ENCODE measurements at regions not wholly inside any gene's neighbourhood (a gene's known extent, or its start where the extent isn't known, plus 50 kb on each side); places are given as distances from the start of the nearest gene placed in this dataset.

DNA sequence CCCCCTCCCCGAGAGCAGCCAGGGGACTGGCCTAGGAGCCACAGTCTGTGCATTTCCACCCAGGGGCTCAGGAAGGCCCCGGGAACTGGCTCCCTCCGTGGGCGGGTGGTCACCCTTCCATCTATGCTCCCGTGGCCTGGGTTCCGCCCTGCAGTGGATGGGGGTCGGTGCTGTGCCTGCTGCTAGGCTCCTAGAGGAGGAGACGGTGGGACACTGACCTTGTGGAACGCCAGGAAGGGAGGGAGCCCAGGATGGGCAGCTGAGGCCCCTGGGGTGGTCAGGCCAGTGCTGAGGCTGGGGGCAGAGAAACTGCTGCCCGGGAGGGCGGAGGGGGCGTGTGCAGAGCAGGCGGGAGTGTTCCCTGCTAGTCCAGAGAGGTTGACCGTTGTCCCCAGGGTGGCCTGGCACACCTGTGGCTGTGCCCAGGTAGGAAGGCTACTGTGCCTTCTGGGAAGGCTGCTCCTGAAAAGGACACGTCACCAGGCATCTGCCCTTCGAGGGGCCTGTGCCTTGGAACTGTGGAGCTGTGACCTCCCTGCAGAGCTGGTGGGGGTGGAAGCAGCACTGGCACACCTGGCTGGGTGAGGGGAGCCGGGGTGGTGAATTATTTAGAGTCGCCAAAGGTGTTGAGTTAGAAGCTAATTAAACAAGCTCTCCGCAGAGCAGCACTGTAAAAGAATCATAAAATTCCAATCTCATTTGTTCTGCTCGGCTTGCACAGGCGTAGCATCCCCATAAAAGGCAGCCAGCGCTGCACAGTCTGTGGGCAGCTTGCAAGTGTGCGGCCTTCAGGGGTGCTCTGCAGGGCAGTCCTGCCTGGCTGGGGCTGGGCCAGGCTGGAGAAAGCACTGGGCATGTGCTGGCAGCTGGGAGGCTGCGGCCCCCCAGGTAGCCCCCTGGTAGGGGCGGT, 145.1 kb downstream of the KIF26A start:
- Histone ChIP-seq H2AFZ (ENCODE audit: insufficient read depth, low read depth, low read length, poor library complexity, severe bottlenecking) (no peak overlapping the region), H3K4me1 (ENCODE audit: control insufficient read depth in 1 of 2, insufficient read depth in 2 of 2, low read length in 2 of 2) (no peaks in the 10 kb centered on the region), H3K27me3 (ENCODE audit: control insufficient read depth in 2 of 2, insufficient read depth in 2 of 2, low read length in 2 of 2) (no peaks in the 10 kb centered on the region), H3K9me3 (replicated peaks in 1 of 2; ENCODE audit: control insufficient read depth in 1 of 2, insufficient read depth in 1 of 2, low read length in 2 of 2) (peaks cover under 1 to 1% of the 10 kb centered on the region in 2 donors), H3K27ac (ENCODE audit: low read depth in 1 of 2, low read length in 2 of 2) (no peak overlapping the region), H3K36me3 (replicated peaks in 1 of 2; ENCODE audit: control insufficient read depth in 1 of 2, insufficient read depth in 2 of 2, low read length in 2 of 2) (no peaks in the 10 kb centered on the region), H3K79me2 (ENCODE audit: insufficient read depth, low read length) (no peaks in the 10 kb centered on the region), H3K4me3 (replicated peaks in 1 of 3; ENCODE audit: low read depth in 2 of 3, low read length in 3 of 3) (no peak overlapping the region), H3K9ac (ENCODE audit: insufficient read depth, low read length, poor library complexity, severe bottlenecking) (no peak overlapping the region), H4K20me1 (ENCODE audit: insufficient read depth, low read length) (no peaks in the 10 kb centered on the region), H3K4me2 (replicated peaks; ENCODE audit: extremely low read depth, low read length, poor library complexity, severe bottlenecking) (no peak overlapping the region)
- Mint-ChIP-seq H3K27ac (no peak overlapping the region), H3K4me3 (no peak overlapping the region), H3K4me1 (no peaks in the 10 kb centered on the region), H3K36me3 (no peaks in the 10 kb centered on the region), H3K27me3 (ENCODE audit: low read depth in 3 of 3) (peaks cover 0 to 4% (median 1%) of the 10 kb centered on the region in 3 donors), H3K9me3 (peaks cover 0 to under 1% (median 0%) of the 10 kb centered on the region in 7 donors)
- TF ChIP-seq, protein P1, sequence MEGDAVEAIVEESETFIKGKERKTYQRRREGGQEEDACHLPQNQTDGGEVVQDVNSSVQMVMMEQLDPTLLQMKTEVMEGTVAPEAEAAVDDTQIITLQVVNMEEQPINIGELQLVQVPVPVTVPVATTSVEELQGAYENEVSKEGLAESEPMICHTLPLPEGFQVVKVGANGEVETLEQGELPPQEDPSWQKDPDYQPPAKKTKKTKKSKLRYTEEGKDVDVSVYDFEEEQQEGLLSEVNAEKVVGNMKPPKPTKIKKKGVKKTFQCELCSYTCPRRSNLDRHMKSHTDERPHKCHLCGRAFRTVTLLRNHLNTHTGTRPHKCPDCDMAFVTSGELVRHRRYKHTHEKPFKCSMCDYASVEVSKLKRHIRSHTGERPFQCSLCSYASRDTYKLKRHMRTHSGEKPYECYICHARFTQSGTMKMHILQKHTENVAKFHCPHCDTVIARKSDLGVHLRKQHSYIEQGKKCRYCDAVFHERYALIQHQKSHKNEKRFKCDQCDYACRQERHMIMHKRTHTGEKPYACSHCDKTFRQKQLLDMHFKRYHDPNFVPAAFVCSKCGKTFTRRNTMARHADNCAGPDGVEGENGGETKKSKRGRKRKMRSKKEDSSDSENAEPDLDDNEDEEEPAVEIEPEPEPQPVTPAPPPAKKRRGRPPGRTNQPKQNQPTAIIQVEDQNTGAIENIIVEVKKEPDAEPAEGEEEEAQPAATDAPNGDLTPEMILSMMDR (IDR thresholded peaks at IDR 0.05), result no peak
- WGBS (ENCODE audit: insufficient coverage), result 91% methylated on average over 24 of the region's 25 CpGs
- intact Hi-C loops (cut with micrococcal nuclease), result no loop called here
- no peak for DNase-seq

DNA sequence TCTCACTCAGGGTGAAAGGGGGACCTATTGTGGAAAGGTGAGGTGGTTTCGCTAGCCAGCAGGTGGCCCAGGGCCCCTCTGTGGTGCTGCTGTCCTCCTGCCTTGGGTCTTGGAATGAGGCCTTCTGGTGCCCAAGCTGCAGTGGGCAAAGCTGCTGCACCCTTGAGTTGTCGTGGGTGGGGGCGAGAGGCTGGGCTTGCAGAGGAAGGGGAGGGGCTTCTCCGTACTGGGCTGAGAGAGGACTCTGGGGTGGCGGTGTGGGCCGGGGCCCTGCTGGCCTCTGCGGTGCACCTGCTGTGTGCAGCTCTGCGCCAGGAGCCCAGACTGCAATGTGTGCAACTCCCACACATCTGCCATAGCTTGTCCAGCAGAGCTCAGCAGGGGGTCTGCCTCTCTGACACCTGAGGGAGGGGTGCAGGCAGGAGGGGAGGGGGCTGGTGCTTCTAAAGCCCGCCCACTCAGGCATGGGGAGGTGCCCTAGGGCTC, 145.8 kb downstream of the KIF26A start:
- intact Hi-C loops (cut with micrococcal nuclease), result no loop called here
- no peaks in the 10 kb centered on the region for H3K79me2 ChIP-seq (ENCODE audit: insufficient read depth, low read length)
- no peak overlapping the region for H3K4me2 ChIP-seq (replicated peaks; ENCODE audit: extremely low read depth, low read length, poor library complexity, severe bottlenecking)
- H3K27me3 Mint-ChIP-seq (ENCODE audit: low read depth in 3 of 3), result peaks cover 0 to 4% (median 1%) of the 10 kb centered on the region in 3 donors
- H3K36me3 ChIP-seq (replicated peaks in 1 of 2; ENCODE audit: control insufficient read depth in 1 of 2, insufficient read depth in 2 of 2, low read length in 2 of 2), result no peaks in the 10 kb centered on the region
- H4K20me1 ChIP-seq (ENCODE audit: insufficient read depth, low read length), result no peaks in the 10 kb centered on the region
- no peak overlapping the region for H3K4me3 Mint-ChIP-seq
- 61% methylated on average over 5 of the region's 9 CpGs for WGBS (ENCODE audit: insufficient coverage)
- no peaks in the 10 kb centered on the region for H3K36me3 Mint-ChIP-seq
- peaks cover 8% of the 10 kb centered on the region in 2 donors for H3K9me3 ChIP-seq (replicated peaks in 1 of 2; ENCODE audit: control insufficient read depth in 1 of 2, insufficient read depth in 1 of 2, low read length in 2 of 2)
- no peaks in the 10 kb centered on the region for H3K4me1 Mint-ChIP-seq
- no peak for DNase-seq
- H2AFZ ChIP-seq (ENCODE audit: insufficient read depth, low read depth, low read length, poor library complexity, severe bottlenecking), result no peak overlapping the region
- no peak overlapping the region for H3K9ac ChIP-seq (ENCODE audit: insufficient read depth, low read length, poor library complexity, severe bottlenecking)
- TF ChIP-seq, protein P1 (IDR thresholded peaks at IDR 0.05), result no peak
- no peaks in the 10 kb centered on the region for H3K4me1 ChIP-seq (ENCODE audit: control insufficient read depth in 1 of 2, insufficient read depth in 2 of 2, low read length in 2 of 2)
- H3K27ac ChIP-seq (ENCODE audit: low read depth in 1 of 2, low read length in 2 of 2), result no peak overlapping the region
- H3K4me3 ChIP-seq (replicated peaks in 1 of 3; ENCODE audit: low read depth in 2 of 3, low read length in 3 of 3), result no peak overlapping the region
- H3K27ac Mint-ChIP-seq, result no peak overlapping the region
- peaks cover 0 to 7% (median 2%) of the 10 kb centered on the region in 7 donors for H3K9me3 Mint-ChIP-seq
- no peaks in the 10 kb centered on the region for H3K27me3 ChIP-seq (ENCODE audit: control insufficient read depth in 2 of 2, insufficient read depth in 2 of 2, low read length in 2 of 2)

Measured in CD14-positive monocyte (primary cell).